Lung (tissue), 11 donors: ENCODE measurements at regions not wholly inside any gene's neighbourhood (a gene's known extent, or its start where the extent isn't known, plus 50 kb on each side); places are given as distances from the start of the nearest gene placed in this dataset.

Experiments
- ATAC-seq: fragments of 200-7000 bp; cut with Tn5 transposase; one replicate; pipeline ENCODE4 v1.9.1; 2020; ENCODE audit warnings: moderate number of reproducible peaks; ENCODE audit not compliant: insufficient read depth, low FRiP score
- DNase-seq, 3 donors: peaks; one replicate each; pipeline ENCODE4 v3.0.0-alpha.2; 2013 to 2017
- H3K27ac ChIP-seq, 2 donors: one replicate each; pipeline ENCODE4 v1.5.1; 2013; ENCODE audit warnings: mild to moderate bottlenecking in 2 of 2, moderate library complexity in 2 of 2, control low read depth in 1 of 2, inconsistent platforms in 1 of 2, low read depth in 1 of 2, low read length in 1 of 2
- H3K27me3 ChIP-seq, 3 donors: one replicate each; pipeline ENCODE4 v1.5.1; 2013; ENCODE audit warnings: low read length in 2 of 3; ENCODE audit not compliant: control insufficient read depth in 3 of 3, insufficient read depth in 3 of 3
- H3K36me3 ChIP-seq, 4 donors: one replicate each; pipeline ENCODE4 v1.5.1; 2013; ENCODE audit warnings: low read length in 4 of 4, mild to moderate bottlenecking in 1 of 4, moderate library complexity in 1 of 4; ENCODE audit not compliant: control insufficient read depth in 4 of 4, insufficient read depth in 4 of 4
- H3K4me1 ChIP-seq, 5 donors: one replicate each; pipeline ENCODE4 v1.5.1; 2013; ENCODE audit warnings: low read length in 5 of 5, mild to moderate bottlenecking in 2 of 5, moderate library complexity in 1 of 5; ENCODE audit not compliant: control insufficient read depth in 5 of 5, insufficient read depth in 5 of 5
- H3K4me3 ChIP-seq: one replicate; pipeline ENCODE4 v1.5.1; 2013; ENCODE audit warnings: mild to moderate bottlenecking, control low read depth, moderate library complexity
- H3K9ac ChIP-seq, 2 donors: one replicate each; pipeline ENCODE4 v1.5.1; 2013; ENCODE audit warnings: low read length in 2 of 2, control low read depth in 1 of 2; ENCODE audit not compliant: insufficient read depth in 1 of 2
- H3K9me3 ChIP-seq, 4 donors: one replicate each; pipeline ENCODE4 v1.5.1; 2013; ENCODE audit warnings: low read length in 3 of 4, mild to moderate bottlenecking in 1 of 4, moderate library complexity in 1 of 4; ENCODE audit not compliant: control insufficient read depth in 4 of 4, insufficient read depth in 3 of 4
- WGBS, 2 donors: extraction: QIAGEN DNeasy Blood & Tissue Kit; methylation state at CpG; one replicate each; pipeline ENCODE4 v1.1.7; 2013; 5-methylcytosine and 5-hydroxymethylcytosine counted together
- TF ChIP-seq, protein P1 (sequence below): IDR thresholded peaks from 2 replicates; pipeline ENCODE4 v1.5.1; 2012; ENCODE audit warnings: mild to moderate bottlenecking; ENCODE audit errors: control extremely low read depth, extremely low read depth
- donor health status: control.
- donor health status: control.
- donor health status: Bipolar disorder and iron deficiency.
- donor health status: healthy.
- donor health status: DM: yes; HTN: yes; CAD: no.

DNA sequence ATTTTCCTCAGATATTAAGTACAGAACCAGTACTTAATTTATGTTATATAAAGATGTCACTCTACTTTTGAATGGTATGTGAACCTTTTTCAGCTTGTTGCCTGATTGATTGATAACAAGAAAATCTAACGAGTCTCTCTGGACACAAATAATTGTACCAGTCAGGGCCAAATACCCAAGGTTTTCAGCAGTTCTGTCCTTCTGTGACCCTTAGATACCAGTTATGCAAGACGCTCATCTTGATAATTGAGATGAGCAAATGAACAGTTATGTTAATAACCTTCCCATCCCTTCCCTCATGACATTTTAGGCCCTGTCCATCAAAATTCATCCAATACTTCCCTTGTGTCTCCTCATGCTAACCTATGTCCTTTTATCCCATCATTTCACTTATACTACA lies 185.9 kb upstream of the G2E3 start:
- DNase-seq = no peak
- no peak for ATAC-seq
- no peaks in the 10 kb centered on the region for H3K9me3 ChIP-seq

DNA sequence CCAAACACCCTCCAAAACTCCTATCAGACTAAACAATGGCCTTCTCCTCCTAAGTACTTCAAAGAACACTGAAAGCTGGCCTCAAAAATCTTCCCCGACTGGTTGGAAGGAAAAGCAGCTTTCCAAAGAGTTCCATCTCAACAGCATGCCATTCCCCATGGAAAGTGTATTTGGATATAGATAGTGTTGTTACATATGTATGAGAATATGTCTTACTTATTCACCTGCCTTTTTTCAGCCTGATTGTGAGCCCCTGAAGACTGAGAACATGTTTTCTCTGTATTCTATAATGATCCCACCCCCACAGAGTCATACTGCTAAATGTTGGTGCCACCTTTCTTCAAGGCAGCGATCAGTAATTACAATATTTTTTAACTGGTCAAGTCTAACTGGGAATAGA lies 185.4 kb upstream of the G2E3 start:
- WGBS, 2 donors = 79 to 86% methylated on average over 2 of the region's 2 CpGs
- no peaks in the 10 kb centered on the region for H3K4me1 ChIP-seq
- H3K36me3 ChIP-seq = no peaks in the 10 kb centered on the region
- no peak overlapping the region for H3K4me3 ChIP-seq
- no peak for ATAC-seq
- H3K27ac ChIP-seq = no peak overlapping the region
- H3K9ac ChIP-seq = no peak overlapping the region
- TF ChIP-seq, protein P1, sequence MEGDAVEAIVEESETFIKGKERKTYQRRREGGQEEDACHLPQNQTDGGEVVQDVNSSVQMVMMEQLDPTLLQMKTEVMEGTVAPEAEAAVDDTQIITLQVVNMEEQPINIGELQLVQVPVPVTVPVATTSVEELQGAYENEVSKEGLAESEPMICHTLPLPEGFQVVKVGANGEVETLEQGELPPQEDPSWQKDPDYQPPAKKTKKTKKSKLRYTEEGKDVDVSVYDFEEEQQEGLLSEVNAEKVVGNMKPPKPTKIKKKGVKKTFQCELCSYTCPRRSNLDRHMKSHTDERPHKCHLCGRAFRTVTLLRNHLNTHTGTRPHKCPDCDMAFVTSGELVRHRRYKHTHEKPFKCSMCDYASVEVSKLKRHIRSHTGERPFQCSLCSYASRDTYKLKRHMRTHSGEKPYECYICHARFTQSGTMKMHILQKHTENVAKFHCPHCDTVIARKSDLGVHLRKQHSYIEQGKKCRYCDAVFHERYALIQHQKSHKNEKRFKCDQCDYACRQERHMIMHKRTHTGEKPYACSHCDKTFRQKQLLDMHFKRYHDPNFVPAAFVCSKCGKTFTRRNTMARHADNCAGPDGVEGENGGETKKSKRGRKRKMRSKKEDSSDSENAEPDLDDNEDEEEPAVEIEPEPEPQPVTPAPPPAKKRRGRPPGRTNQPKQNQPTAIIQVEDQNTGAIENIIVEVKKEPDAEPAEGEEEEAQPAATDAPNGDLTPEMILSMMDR = no peak
- H3K27me3 ChIP-seq = no peaks in the 10 kb centered on the region
- no peaks in the 10 kb centered on the region for H3K9me3 ChIP-seq
- DNase-seq = no peak

More for the DNA sequence above, 185.9 kb upstream of the G2E3 start:
- Histone ChIP-seq H3K4me1 (no peaks in the 10 kb centered on the region), H3K27ac (no peak overlapping the region), H3K27me3 (no peaks in the 10 kb centered on the region), H3K4me3 (no peak overlapping the region), H3K36me3 (no peaks in the 10 kb centered on the region), H3K9ac (no peak overlapping the region)
- TF ChIP-seq, protein P1 = no peak
- 86% methylated on average over 2 of the region's 2 CpGs for WGBS, 2 donors

DNA sequence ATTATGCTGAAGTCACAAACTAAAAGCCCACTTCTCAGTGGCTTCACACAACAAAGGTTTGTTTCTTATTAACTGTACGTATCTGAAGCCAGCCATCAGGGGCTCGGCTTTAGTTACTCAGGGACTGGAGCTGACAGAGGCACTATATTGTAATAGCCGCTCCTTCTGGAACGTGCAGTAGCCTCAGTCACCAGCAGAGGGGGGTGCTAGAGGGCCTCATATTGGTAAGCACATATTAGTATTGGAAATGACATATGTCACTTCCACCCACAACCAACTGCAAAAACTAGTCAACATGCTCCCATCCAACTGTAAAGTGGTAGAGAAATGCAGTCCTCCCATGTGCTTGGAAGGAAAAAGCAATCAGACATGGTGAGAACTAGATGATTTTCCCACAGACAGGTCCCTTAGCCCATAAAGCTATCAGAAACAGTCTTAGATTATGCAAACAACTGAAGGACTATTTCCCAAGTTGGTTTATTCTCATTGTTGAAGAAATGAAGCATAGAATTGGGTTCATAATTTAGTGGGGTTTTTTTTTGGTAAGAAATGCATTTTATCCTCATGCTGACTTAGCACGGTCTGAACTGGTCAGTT lies 183.6 kb upstream of the G2E3 start:
- Histone ChIP-seq H3K9me3 (no peaks in the 10 kb centered on the region), H3K4me3 (no peak overlapping the region), H3K27ac (no peak overlapping the region), H3K36me3 (no peaks in the 10 kb centered on the region), H3K27me3 (no peaks in the 10 kb centered on the region), H3K4me1 (no peaks in the 10 kb centered on the region), H3K9ac (no peak overlapping the region)
- DNase-seq = peak; percentile 28 to 51 (median 49)
- TF ChIP-seq, protein P1 = peak; percentile 23
- 33 to 37% methylated on average over 5 of the region's 5 CpGs for WGBS, 2 donors
- no peak for ATAC-seq
